Renal cortex interstitium (tissue), 11 donors: ENCODE measurements at regions not wholly inside any gene's neighbourhood (a gene's known extent, or its start where the extent isn't known, plus 50 kb on each side); places are given as distances from the start of the nearest gene placed in this dataset.
A peak's percentile ranks its signal among the peaks of the same experiment; 100 is the strongest.
"Not testable (repeated sequence)": the region's sequence is repeated elsewhere in the genome, so short reads cannot be mapped to it uniquely, and the experiment has no call there.

Source experiments
- DNase-seq, 11 donors: peaks; one replicate each; pipeline ENCODE4 v3.0.0-alpha.2; 2013; ENCODE audit warnings: low read depth in 9 of 11, low spot score in 4 of 11; ENCODE audit errors: extremely low read depth in 1 of 11

DNA sequence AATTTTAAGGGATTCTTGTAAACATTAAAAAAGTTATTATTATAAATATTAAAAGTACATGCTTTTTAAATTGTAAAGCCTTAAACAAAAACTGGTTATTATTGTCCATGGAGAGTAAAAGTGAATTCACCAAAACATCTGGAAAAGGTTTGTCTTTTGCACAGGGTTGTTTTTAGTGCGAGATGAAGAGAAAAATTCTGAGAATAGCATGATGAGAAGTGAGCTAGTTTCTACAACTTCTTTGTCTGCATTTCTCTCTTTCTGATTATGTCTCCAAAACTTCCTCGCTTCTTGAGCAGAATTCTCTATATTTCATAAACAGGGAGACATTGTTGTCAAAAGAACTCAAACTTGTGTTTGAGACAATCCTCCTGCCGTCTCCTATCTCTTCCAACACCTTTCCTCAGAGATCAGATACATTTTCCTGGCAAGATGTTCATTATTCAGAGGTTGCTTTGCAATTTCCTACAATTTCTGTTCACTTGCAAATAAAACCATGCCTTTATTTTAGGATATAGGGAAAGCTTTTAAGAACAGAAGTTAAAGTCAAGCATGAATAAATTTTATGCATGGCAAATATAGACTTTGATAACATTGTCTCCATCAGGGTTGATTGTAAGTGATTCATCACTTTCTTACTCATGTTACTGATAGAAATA, 372.1 kb upstream of the NPVF start:
- DNase-seq, result no peak

DNA sequence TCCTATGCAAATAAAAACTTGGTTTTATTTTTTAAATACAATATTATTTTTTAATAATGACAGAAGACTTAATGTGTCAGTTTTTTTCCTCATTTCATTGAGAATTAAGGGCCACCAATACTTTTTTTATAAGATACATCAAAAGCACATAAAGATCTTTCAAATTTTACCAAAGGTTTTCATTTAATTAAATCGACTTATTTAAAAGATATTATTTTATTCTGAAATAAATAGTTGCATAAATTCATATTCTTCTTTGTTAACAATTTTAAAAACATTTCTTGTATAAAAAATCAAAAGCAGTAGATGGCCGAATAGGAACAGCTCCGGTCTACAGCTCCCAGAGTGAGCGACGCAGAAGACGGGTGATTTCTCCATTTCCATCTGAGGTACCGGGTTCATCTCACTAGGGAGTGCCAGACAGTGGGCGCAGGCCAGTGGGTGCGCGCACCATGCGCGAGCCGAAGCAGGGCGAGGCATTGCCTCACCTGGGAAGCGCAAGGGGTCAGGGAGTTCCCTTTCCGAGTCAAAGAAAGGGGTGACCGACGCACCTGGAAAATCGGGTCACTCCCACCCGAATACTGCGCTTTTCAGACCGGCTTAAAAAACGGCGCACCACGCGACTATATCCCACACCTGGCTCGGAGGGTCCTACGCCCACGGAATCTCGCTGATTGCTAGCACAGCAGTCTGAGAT, 374.6 kb upstream of the NPVF start:
- not testable (repeated sequence) for DNase-seq

DNA sequence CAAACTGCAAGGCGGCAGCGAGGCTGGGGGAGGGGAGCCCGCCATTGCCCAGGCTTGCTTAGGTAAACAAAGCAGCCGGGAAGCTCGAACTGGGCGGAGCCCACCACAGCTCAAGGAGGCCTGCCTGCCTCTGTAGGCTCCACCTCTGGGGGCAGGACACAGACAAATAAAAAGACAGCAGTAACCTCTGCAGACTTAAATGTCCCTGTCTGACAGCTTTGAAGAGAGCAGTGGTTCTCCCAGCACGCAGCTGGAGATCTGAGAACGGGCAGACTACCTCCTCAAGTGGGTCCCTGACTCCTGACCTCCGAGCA, 375.1 kb upstream of the NPVF start:
- not testable (repeated sequence) for DNase-seq

DNA sequence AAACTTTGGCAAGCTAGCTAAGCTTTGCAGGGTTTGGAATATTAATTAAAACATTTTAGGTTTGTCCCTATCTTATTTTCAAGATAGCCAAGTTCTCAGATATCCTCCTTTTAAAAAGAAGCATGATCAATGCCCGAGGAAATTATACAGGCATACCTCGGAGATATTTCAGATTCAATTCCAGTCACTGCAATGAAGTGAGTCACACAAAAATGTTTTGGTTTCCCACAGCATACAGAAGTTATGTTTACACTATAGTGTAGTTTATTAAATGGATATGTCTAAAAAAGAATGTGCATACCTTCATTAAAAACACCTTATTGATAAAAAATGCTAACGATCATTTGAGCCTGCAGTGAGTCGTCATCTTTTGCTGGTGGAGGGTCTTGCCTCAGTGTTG, 382.9 kb upstream of the NPVF start:
- DNase-seq, result no peak

DNA sequence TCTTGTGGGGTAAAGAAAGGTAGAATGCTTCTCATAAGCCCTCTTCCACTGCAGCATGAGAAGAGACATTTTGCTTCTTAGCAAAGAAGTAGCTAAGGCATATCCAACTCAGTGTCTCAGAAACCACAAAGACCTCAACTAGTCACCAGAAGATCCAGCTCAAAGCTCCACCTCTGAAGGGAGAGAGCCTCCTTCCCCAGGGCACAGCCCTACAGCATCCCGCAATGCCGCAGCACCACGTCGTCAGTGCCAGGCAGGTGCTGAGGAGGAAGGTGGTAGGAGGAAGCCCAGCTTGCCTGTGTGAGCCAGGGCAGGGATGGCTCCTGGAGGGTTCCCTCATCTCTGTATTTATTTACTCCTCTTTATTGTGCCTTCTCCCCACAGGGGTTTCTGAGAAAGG, 385.6 kb upstream of the NPVF start:
- DNase-seq, result no peak

DNA sequence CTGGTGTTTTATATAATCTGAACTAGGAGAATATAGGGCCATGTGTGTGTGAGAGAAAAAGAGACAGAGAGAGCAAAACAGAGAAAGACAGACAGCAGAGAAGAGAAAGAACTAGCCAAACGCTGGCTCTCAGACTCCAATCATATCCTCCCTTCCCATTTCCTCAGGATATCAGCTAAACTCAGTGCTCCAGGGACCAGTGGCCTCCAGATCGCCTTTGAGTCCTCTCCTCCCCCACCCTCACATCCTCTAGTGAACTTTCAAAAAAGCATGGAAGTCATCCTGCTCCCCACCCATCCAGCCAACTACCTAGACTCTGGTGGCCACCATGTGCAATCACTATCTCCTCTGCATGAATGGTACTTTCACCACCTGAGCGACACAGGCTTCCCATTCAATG, 386.1 kb upstream of the NPVF start:
- DNase-seq, result no peak

DNA sequence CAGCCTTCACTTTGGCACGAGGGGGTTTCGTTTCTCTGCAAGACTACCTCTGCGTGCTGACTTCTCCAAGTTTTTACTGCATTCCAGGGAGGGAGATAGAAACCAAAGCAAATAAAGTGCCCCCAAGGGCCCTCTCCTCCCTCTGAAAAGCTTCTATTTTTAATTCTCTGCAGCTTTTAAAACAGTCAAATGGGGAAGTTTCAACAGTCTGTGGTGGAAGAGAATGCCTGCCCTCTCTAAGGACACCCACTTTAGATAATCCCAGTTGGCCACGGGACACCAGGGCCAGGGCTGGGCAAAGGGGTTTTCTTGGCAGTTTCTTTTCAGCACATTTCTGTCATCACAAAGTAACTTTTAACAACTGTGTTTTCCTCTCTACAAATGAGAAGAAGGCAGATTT, 386.7 kb upstream of the NPVF start:
- DNase-seq, result no peak

DNA sequence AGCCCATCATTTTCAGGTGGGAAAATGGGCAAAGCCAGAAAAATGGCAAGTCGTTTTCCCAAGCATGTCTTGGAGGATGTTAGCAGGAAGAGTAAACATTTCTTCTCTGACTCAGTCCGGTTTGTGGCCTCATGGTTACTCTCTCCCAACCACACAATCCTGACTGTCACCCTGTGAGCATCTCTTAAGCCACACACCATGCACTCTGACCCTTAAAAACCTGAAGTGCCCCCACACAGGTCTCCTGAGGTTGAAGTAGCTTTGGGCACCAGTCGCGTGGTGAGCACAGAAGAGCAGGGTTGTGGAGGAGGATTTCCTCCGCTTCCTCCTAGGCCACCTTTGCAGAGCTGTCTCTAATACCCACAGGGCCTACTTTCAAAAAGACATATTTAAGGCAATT, 387.3 kb upstream of the NPVF start:
- DNase-seq, result no peak

DNA sequence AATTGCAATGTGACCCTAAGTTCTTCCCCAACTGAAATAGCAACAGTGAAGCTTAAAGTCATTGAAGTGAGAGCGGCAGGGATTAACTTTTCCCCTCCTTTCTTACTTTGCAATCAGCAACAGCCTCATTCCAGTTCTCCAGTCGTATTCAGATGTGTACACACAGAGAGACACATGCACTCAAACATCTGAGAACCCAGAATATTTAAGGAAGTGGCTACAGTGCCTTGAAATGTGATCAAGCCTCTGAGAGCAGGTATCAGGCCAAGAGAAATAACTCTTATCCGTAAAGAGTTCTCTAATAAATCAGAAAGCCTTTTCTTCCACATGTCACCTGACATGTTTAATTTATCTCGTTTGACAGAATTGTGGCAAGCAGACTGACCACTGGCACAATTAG, 388.9 kb upstream of the NPVF start:
- no peak for DNase-seq

DNA sequence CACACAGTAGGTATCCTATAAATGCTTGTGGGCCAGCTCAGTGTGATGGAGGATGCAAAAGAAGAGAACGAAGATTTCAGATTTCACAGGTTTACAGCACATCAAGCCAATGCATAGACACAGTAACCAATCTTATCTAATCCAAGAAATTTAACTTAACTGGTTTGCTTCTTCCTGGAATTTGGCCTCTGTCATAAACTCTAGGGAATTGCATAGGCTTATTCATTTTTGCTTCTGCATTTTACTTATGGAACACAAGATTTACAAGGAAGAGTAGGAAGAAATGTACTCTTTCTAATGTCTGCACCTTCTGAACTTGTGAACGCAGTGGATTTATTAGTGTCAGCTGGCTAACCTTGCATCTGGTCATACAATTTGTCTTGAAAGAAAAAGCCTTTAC, 389.4 kb upstream of the NPVF start:
- no peak for DNase-seq

DNA sequence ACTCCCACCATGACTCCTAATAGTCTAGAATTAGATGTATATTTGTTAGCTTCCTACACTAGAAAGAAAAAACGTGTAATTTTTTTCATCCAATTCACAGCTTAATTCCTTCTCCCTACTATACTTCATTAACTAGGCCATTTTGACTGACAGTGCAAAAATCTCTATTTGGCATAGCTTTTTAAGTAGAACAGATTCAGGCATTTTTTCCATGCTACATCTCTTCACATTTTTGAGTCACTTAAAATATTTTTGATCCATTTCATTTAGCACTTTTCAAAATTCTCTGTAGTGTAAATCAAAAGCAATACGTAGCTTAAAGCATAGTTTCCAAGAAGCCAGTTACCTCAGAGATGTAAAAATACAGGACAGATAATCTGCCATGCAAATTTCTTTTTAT, 391.1 kb upstream of the NPVF start:
- DNase-seq, result no peak

DNA sequence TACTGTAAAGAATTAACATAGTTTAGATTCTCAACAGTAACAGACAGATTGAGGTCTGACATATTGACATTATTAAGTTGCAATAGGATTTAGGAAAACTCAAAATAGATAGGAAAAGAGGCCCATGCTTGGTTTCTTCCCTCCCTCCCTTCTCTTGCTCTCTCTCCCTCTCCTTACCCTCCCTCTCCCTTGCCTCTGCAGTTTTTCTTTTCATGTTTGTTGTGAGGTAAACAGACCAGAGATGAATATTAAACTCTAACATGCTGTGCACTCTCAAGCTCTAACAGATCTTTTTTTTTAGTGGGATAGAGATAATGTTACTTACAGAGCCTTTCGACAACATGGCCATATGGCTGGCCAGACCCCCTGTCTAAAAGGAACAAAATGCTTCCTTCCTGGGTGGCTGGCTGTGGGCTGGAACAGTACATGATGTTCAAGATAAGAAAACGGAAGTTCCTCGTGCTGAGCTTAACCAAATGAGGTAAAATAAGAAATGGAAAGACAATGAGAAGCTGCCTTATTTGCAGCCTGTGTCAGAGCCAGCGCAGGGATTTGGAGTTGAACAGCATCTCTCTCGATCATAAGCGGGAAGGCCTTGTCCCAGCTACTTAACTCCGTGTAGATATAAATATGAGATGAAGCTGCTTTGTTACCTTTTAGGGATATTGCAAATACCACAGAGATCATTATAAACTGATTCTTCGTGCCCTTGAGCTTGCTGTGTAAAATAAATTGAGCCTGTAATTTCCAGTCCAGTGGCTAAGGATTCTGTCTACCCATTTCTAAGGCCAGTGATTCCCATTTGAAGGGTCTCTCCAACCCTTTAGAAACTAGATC, 391.9 kb upstream of the NPVF start:
- DNase-seq, result no peak

DNA sequence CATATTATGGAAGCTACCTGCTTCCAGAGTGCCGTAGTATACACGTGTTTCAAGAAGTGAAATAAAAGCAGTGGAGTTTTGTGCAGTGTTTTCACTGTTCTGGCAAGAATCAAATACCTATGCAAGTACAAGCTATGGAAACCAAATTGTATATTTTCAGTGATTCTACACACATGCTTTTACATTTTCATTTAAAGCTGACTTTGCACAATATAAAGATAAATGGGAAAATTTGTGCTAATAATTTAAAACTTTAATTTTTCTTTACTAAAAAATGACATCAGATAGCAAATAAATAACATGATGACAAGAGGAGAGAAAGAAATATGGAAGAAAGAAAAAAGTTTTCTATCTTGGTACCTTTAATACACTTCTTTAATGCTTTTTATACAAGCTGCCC, 393.7 kb upstream of the NPVF start:
- DNase-seq, result no peak

DNA sequence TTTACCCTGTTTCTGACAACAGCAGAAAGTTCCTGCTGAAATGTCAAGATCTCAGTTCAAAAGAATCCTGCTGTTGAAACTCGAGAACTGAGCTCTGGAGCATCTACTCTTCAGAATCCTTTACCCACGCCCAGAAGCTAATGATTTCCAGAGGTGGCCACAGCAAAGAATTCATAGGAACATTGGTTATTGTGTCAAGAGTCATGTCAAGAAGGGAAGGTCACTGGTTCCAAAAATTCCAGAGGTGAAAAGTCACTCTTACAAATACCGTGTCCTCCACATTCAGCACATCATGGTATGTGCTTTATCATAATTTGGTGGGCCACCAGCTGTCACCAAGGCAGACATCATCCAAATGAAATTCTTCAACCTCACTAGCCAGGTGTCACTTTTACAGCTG, 394.4 kb upstream of the NPVF start:
- DNase-seq, result no peak

DNA sequence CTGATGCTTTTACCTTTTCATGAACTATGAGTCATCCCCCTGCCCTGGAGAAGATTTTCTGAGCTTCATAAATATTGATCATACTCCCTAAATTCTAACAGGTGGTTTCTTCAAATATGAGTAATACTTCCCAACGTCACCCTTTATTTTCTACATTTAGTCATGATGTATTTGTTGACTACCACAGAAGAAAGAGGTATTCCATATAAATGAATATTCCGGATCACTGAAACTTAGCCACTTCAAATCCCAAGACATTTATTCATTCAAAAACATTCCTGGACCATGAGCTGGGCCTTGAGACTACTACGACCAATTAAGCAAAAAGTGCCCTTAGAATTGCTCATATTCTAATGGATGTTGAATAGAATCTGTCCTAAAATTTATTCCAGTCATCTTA, 395.8 kb upstream of the NPVF start:
- no peak for DNase-seq

DNA sequence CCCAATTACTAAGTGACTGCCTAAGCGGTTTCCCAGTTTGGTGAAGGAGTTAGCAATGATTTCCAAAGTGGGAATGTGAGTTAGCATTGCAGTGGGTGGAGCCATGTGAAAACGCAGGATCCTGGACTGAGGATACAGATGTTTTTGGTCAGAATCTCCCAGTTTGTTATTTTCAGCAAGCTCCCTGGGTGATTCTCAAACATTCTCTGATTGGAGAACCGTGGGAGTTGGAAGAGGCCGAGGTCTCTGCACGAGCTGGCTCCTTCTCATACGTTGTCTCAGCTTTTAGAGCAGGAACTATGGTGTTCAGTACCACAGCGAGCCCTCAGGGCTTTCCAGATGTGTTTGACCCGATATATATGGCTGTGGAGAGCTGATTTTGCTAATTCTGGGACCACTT, 396.5 kb upstream of the NPVF start:
- peak in 9 of 11 donors; percentile 41 to 81 (median 68) for DNase-seq

DNA sequence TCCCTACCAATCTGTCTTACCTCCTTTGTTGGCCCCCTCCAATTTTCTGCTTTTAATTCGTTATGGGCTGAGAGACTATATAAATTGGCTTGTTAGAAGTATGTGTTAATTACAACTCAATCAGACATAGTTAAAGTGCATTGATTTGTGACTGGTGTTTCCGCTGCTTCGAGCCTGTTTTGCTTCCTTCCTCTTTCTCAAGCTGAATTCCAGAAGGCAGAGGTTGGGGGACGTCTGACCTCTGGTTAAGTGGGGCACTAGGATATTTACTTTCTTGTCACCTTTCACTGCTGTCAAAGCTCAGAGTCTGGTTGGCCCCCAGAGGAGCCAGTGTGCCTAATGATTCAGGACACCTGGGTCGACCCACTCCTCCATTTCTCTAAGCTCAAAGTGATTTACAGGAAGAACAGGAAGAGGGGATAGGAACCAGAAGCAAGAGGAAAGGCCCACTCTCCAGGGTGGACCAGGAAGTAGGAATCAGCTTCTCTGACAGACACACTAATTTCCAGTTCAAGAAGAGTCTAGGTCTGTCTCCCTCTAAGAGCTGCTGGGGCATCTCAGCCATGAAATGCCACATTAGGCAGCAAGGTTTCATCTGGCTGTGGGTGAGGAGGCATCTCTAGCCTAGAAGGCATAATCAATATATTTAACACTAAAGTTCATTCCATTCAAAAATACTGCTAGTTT, 397.2 kb upstream of the NPVF start:
- no peak for DNase-seq

DNA sequence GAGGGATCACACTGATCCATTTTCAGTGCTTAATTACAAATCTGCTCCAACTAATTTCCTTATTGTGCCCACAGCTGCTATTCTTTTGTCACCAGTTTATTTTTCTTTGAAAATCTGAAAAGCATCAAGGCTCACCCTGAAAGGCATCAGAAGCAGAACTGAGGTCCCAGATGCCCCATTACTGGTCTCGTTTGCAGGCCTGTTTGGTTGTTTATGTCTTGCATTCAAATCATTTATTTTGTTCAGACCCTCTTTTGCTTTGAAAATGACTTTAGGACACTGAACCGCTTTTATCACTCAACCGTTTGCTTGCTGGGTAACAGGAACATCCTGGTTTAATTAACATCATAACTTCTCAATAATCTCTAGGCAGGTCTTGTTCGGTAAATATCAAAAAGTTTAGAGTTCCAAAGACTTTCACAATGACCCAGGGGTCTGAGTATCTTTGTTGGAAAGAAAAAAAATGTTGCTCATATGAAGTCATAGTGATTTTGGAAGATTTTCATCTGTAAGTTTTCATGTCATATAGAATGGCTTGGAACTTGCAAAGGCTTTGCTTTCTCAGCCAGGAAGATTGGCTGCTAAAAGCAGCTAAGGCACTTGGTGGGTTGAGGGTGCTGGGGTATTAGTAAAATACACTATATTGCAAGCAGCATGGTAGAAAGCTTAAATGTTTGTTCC, 398.3 kb upstream of the NPVF start:
- DNase-seq, result no peak

DNA sequence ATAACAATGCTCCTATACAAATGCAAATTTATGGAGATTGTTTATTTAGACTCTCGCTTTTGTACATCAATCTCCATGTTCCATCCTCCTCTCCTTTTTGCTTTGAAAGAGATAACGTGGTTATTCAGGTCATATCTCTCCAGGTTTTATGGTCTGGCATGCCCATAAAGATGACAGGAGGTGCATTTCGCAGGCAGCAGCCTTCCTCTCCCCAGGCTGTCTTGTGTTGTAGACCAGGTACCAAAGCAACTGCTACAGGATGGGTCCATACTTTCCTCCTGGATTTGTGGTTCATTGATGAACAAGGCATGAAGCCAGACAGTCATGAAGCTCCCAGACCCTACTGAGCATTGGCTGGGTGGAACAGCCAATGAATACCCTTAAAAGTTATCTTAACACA, 400.2 kb upstream of the NPVF start:
- DNase-seq, result no peak
